ENCODE measurements at regions not wholly inside any gene's neighbourhood (a gene's known extent, or its start where the extent isn't known, plus 50 kb on each side); places are given as distances from the start of the nearest gene placed in this dataset.
"Not testable (repeated sequence)": the region's sequence is repeated elsewhere in the genome, so short reads cannot be mapped to it uniquely, and the experiment has no call there.

DNA sequence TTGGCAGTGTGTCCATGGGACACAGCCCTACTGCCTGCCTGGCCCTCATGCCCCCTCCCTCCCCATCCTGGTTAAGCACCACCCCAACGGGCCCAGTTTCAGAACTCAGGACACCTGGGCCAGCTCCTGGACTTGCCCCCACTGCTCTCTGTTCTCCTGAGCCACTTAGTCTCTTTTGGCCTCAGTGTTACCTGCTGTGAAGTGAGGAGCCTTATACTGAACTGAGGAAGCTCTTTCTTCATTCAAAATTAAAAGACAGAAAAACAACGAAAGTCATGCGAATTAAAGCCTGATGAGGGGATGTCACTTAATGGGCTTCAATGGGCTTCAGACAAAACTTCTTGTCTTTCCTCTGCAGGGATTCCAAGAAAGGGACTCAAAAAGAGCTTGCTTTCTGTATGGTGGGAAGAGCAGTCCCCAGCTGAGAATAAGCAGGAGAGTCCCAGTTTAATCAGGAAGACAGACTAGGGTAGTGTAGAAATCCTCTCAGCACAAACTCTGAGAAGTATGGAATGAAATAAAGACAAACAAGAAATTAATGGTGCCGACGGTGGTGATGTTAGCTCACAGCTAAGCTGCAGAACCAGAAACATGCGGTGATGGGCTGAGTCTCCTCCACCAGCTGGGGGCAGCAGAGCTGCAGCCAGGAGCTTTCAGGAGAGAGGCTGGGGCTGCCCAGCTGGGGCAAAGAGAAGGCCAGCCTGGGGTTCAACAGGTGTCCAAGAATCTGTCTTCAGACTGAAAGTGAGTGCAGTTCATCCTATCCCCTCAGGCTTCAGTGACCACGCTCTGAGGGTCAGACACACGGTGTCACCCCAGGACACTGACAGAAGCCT is 101.0 kb downstream of the GGTLC2 start:
- DNase-seq: peak in 1 of 2 donors; percentile 1

DNA sequence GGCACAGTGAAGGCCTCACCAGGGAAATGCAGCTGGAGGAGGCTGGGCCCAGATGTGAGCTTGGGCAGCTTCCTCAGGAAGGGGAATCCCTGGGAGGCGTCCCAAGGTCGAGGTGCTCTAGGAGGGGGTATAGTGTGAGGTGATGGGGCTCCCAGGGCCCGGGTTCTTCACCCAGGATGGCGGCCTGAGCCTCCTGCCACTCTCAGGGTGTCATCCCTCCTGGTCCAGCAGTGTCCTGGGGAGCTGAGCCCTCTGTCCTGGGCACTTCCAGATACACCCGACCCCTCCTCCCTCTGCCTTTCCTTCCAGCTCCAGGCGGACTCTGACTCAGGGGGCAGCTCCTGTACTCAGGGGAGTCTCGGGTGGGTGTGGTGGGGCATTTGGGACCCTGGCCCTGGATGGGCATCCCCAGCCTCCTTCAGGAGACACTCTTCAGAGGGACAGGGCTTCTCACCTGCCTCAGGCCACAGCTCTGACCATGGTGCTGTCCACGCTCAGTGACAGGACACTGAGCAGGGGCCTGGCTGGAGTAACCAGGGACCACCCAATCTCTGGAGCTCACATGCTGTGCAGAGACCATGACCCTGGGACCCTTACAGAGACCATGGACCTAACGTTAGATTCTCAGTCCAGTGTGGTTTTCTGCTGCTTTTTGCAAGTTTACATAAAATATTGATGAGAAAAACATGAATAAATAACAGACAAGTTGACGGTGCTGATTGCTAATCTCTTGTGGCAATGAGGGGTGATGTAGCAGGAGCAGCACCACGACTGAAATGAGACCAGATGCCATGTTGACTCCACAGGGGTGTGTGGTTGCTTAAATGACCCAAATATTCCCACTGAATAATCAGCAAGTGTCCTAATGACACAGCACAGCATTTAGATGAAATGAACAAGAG is 101.9 kb downstream of the GGTLC2 start:
- DNase-seq: no peak

DNA sequence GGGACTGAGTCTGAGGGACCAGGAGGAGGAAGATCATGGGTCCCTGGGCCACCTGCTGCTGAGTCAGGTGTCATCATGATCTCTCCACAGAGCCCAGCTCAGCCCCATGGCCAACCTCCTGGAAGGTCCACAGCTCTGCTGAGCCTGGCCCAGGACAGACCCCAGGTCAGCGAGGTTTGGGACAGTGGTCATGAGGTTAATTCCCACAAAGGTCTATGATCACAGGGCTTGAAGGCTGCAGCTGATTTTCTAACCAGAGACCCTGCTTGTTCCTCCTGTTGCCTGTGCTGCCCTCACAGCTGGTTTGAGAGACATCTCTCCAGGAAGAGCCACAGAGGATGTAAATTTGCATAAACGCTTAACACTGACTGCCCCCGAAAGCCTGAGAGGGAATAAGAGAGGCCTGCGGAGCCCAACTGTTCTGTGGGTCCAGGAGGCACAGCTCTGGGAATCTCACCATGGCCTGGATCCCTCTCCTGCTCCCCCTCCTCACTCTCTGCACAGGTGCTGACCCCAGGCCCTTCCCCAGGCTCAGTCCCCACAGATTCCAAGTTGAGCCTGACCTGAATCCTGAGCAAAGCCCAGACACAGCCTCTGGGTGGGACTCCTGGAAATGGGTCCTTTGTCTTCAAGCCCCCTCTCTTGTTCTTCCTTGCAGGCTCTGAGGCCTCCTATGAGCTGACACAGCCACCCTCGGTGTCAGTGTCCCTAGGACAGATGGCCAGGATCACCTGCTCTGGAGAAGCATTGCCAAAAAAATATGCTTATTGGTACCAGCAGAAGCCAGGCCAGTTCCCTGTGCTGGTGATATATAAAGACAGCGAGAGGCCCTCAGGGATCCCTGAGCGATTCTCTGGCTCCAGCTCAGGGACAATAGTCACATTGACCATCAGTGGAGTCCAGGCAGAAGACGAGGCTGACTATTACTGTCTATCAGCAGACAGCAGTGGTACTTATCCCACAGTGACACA is 102.8 kb downstream of the GGTLC2 start:
- no peak for DNase-seq

DNA sequence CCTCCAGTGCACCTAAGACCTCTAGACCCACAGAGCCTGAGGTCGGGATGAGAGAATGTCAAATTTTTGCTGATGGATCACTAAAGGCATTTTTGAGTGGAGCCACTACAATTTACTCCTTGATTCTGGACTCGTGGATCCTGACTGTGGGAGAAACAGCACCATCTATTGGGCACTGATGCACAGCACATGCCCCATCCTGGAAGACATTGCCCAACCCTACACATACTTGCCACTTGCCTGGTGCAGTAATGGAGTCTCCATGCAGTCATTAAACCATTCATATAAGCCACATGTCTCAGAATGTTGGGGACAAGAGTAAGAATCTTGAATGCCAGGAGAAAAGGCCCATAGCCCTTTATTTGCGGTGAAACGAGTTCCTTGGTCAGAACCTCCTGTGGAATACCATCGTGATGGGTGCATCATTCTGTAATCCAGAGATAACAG is 103.9 kb downstream of the GGTLC2 start:
- peak in 1 of 2 donors; percentile 12 for DNase-seq

DNA sequence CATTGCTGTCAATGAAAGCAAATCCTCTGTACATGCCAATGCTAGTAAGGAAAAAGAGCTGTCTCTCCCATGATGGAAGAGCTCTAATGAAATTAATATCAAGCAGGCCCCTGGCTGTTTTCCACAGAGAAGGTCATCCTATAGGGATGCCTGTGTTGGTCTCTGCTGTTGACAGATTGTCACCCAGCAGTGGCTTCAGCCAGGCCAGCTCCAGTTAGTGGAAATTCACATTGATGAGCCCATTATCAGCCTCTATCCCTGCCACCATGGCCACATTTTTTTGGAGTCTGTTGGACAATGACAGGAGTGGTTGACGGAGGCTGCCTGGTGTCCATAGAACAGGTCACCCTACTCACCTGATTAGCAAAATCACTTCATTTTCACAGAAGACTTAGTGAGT is 104.3 kb downstream of the GGTLC2 start:
- no peak for DNase-seq

DNA sequence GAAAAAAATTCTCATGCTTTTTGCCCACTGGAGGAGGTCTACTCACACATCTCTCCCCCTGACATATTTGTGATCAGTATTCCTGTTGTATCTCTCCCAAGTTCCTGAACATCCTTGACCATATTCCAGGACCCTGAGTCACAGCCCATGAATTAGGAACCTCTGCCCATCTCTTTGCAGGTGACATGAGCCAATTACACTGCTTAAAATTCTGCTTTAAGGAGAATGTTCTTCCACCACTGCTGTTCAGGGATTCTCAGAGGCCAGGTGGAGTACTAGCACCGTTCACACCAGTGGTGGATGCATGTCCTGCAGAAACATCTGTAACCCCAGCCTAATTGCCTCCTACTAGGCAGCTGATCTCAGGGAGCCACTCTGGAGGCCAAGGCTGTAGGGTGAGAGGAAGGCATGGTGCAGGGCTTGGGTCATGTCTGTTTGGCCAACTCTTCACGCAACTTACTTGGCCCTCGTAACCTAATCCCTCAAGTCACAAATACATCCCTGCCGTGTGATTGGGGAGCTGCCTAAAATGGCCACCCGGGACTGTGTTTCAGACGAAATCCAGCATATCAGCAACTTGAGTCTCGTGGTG is 104.8 kb downstream of the GGTLC2 start:
- no peak for DNase-seq

DNA sequence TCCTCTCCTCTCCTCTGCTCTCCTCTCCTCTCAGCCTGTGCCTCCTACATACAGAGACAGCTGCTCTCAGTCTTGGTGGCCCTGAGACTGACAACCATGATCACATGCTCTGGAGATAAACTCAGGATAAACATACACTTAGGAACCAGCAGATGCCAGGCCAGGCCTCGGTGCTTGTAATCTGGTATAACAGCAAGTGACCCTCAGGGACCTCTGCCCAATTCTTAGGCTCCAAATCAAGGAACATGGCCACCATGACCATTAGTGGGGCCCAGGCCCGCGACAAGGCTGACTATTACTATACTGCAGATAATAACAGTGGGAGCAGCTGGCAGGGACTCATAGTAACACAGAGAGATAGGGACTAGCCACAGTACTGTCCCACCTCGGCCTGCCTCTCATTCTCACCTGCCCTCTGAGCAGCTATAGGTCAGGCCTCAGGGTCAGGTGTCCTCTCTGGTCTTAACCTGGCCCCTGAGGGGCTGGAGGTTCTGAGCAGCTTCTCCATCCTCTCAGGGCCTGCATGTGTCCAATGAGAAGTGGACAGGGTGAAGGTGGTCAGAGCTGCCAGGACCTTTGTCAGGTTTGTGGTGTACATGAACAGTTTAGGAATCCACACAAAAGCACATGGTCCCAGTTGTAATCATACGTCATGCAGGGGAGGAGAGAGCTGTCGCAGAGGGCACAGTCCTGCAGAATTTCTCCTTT is 106.1 kb downstream of the GGTLC2 start:
- DNase-seq: no peak

DNA sequence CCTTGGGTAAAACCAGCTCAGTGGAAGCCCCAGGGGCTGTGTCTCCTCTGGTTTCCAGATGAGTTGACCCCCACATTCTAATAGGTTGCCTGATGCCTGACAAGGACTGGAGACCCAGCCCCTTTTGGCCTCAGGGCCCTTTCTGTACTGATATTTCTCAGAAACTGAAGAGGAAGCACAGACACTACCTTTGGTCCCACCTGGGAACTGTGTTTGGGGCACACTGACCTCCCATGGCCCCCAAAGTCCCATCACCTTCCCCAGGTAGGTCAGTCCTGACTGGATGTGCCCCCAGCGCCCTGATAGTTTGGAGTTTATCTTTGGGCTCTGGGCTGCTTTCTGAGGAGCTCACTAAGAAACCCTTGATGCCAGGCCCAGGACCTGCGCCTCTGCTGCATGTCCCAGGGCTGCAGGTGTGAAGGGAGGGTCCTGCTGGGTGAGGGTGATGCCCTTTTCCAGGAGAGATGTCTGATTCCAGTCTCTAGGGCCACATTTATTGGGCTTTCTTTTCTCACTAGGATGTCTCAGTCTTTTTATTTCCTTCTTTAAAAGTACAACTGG is 106.7 kb downstream of the GGTLC2 start:
- DNase-seq: no peak

DNA sequence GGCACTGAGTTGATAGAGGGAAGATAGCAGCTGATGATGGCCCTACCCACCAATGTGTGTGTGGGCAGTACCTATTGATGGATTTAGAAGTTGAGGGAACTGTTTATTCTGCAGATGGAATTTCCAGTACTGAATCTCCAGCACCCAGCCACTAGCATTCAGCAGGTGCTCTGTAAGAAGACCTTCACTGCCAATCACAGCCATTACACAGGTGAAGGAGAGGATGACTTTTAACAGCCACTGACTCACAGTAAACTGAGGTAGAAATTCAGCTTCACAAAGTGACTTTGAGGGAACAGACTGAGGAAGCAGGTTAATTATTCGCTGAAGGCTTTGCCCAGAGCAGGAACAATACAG is 107.8 kb downstream of the GGTLC2 start:
- DNase-seq: no peak

DNA sequence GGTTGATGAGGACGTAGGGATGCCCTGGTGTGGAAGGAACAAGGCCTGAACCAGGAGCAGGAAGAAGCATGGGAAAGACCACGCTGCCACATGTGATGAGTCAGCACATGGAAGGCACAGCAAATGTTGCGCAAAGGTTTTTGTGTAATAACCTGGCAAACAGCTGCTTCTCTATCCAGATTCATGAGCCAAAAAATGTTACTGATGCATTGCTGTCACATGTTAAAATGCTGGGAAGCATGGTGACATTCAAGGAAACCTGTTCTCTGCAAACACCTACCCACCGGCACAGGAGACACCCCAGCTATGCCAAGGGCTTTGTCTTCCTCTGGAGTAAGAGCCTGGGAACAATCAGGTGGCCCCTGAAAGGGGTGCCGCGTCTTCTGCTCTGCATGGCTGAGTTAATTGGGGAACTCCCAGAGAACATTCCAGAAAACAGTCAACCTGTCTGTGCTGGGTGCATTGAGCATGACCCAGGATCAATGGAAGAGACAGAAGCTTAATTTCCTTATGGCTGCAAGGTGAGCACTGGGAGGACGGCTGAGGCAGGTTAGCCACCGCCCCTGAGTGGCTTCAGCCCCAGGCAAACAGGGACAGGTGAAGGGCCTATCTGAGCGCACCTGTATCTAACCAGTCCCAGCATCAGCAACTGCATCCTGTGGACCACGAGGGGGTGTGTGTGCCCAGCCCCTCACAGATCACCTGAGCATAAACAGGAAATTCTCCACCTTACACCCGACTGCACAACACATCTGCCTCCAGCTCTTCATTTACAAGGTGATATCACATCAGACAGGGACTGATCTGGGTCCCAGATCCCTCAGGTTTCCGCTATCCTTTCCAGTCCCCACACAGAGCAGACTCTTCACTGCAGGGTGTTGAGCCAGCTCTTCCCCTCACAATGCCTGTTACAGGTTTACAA is 108.4 kb downstream of the GGTLC2 start:
- DNase-seq: no peak

DNA sequence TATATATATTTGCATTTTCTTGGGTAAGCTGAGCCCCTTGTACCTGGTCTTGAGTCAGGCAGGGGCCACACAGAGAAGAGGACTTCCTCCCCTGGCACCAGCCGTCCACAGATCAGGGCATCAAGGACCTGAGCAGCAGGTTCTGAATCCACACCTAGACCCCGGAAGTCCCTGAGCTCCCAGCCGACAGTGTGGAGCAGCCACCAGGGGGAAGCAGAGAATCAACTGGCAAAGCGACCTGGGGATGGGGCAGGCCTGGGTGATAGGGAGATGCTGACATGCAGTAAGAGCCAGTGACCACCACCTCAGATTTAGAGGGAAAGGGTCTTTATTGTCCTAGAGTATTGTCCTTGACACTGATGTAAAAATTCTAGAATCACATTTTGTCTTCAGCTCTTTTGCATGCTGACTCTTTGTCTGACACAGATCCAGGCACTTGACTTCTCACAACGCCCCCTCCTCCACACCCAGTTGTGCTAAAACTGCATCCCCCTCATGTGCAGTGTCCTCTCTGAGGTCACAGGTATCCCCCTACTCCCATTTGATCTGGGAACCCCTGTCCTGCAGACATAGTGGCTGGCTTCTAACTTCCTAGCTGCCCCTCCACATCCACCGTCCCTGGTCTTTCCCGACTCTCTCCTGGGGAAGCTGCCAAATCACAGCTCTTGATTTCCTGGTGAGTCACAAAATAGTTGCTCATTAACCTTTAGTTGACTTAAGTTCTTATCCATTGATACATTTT is 109.3 kb downstream of the GGTLC2 start:
- DNase-seq: peak in 1 of 2 donors; percentile 6

DNA sequence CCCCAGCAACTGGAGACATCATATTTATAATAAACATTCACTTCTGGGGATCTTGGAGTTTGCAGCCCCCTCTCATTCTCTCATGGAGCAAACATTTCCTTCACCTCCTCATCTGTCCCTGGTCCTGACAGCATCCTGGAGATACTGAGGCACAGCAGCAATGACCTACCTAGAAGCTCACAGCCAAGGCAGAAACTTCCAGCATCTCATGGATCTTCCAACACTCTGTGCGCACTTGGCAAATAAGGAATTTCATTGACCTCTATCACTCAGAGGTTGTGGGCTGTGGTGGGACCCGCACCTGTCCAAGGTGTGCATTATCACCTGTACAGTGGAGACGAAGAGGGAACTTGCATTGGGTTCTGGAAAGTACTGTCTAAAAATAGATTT is 109.8 kb downstream of the GGTLC2 start:
- DNase-seq: no peak

DNA sequence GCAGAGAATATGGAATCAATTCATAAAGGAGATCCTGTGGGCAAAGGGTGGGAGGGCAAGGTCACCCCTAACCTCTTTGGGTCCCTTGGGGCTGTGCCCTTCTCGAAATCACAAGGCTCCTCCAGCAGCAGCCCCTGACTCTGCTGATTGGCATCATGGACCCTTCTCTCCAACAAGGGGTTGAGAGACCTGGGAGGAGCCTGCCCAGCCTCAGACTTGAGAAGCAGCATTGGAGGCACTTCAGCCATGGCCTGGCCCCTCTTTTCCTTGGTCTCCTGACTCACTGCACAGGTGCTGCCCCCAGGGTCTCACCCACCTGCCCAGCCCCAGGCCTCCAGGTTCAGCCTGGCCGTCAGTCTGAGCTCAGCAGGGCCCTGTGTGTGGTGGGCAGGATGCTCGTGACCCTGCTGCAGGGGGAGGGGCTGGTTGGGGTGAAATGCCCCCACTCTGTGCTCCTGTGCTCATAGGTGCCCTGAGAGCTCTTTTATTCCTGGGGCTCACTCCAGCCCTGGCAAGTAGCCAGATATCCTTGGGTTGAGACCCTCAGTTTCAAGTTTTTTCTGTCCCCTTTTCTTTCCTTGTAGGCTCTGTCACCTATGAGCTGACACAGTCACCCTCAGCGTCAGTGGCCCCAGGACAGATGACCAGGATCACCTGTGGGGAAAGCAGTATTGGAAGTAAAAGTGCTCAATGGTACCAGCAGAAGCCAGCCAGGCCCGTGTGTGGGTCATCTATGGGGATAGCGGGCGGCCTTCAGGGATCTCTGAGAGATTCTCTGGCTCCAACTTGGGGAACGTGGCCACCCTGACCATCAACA is 110.8 kb downstream of the GGTLC2 start:
- no peak for DNase-seq

DNA sequence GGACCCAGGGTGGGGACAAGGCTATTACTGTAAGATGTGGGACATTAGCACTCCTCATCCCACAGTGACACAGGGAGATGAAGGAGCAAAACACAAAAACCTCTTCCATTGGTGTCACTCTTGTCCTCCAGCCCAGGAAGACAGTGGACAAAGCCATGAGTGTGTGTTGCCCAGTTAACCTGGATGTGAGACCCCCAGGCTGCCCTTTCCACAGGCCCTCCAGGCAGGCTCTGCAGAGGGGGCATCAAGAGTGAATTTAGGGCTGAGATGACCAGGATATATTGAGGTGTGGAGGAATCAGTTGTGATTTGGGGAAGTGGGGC is 111.3 kb downstream of the GGTLC2 start:
- DNase-seq: no peak

DNA sequence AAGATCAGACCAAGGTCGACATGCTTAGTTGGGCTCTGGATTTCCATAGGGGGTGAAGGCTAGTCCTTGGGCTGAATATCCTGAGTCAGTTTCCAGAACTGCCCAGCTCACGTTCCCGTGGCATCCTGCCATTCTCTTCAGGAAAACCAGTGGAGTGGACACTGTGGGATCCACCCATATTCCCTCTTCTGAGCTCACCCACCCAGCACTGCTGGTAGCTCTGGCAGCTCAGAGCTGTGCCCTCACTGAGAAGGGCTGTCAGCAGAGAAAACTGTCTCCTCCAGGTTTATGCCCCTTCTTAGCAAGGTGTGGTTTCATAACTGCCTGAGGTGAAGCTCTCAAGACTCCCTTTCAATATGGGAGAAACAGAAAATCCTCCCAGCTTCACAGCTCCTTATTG is 111.7 kb downstream of the GGTLC2 start:
- DNase-seq: no peak

DNA sequence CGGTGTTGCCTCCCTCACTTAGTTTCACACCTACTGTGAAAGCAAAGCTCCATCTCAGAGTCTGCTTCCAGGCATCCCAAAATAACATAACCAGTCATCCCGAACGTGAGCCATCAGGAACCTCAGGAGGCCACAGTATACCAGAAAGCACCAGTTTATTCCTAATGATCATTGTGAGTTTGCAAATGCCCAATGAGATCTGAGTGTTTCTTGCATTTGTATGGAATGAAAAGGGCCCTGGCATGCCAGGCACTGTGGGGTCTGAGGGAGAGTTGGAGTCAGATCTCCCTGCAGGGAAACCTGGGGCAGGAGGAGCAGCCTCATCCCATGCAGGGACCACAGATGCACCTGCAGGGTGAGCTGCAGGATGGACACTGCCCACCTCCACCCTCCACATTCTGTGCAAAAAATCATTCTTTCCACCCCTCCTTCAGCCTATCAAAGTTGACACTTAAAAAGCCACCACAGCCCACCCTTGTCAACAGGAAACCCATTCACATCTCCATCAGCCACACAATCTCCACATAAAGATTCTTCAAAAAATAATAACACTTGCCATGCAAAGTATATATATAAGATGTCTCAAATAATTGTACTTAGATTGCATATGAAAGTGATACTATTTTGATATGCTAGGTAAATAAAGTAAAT is 112.3 kb downstream of the GGTLC2 start:
- not testable (repeated sequence) for DNase-seq

DNA sequence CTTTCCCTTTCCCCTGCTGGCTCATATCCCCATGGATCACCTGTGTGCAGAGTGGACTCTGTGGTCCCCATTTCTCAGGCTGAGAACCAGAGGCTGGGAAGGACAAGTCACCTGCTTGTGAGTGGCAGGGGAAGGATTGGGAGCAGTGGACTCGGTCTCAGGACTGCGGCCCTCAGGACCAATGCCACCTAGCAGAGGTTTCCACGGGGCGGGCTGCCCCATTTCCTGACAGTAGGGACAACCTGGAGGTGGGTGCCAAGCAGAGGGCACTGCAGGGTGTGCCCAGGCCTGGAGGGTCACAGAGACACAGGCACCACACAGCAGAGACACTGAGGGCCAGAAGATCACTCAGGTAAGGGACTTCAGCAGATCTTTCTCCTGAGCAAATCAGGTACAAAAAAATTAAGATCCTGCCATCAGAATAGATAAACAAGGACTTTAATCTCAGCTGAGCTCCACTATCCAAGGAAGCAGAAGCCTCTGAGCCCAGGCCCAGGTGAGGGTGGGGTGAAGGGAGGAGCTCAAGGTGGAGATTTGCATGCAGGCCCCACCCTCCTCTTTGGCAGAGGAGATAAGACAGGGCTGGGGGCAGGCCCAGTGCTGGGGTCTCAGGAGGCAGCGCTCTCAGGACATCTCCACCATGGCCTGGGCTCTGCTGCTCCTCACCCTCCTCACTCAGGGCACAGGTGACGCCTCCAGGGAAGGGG is 113.8 kb downstream of the GGTLC2 start:
- DNase-seq: not testable (repeated sequence)

All from hippocampal formation (tissue), 2 donors.